HG03439 (cell line): ENCODE measurements at regions not wholly inside any gene's neighbourhood (a gene's known extent, or its start where the extent isn't known, plus 50 kb on each side); places are given as distances from the start of the nearest gene placed in this dataset.
"Not testable (repeated sequence)": the region's sequence is repeated elsewhere in the genome, so short reads cannot be mapped to it uniquely, and the experiment has no call there.

Experiments used
- ATAC-seq: cut with Tn5 transposase; IDR thresholded peaks from one replicate; pipeline ENCODE4 v1.9.1; 2021; ENCODE audit warnings: mild to moderate bottlenecking, moderate library complexity; ENCODE audit not compliant: unreplicated experiment

DNA sequence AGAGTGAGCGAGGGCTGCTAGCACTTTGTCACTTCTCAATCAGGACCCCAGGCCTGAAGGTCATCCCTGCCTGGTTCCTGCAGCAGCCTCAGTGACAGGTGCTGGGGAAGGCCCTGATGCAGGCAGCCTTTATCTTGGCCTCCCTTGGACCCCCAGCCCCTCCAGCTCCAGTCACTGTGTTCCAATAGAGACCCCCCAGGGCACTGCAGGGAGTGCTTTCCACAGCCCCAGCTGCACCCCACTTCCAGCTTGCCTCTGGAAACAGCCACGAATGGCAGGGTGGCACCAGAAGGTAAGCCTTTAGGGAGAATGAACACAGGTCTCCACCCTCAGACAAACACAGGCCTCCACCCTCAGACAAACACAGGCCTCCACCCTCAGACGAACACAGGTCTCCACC is 241.6 kb upstream of the SGCG start:
- no peak for ATAC-seq

DNA sequence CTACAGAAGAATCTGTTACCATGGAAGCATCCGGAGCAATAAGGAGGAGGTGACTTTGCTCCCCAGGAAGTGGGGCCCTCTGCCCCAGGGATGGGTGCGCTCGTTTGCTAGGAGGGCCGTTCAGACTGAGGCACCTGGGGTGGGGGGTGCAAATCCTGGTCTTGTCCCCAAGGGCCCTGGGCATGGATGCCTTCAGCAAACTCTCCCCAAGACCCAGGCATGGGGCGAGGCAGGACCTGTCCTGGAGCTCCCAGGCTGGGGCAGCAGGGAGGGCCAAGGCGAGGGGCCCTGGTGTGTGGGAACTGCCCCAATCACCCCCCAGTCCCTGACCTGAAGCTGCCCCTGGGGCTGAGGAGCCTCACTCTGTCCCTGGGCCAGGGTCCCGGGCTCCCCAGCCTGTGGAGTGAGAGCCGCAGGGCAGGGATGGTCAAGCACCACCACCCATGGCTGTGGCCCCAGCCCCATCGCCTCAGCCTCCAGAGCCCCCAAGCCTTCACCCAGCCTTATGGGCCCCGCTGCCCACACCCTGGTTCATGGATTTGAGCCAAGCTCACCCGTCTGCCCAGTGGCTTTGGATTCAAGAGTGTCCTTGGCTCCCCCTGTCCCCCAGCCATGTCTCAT is 240.6 kb upstream of the SGCG start:
- no peak for ATAC-seq

- ATAC-seq: no peak
Observed at GRCh38 chr13:22940736-22941135, 240.0 kb upstream of the SGCG start.

DNA sequence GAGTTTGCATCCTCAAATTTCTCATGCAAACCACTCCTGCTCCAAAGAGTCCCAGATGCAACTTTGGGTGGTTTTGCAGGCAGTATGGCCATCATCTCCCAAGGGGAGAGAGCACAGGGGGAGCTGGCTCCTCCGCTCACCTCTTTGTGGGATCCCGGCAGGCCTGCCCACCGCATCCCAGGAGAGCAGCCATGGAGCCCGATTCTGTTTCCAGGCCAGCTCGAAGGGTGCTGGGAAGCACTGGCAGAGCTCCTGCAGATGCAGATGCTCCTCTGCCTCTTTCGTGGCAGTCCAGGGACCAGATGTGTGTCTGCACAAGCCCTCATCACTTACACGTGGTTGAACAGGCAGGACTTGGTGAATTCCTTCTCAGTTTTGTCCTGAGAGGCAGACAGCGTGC is 239.3 kb upstream of the SGCG start:
- ATAC-seq: not testable (repeated sequence)

- ATAC-seq: not testable (repeated sequence)
Observed at GRCh38 chr13:22942831-22943230, 237.9 kb upstream of the SGCG start.

DNA sequence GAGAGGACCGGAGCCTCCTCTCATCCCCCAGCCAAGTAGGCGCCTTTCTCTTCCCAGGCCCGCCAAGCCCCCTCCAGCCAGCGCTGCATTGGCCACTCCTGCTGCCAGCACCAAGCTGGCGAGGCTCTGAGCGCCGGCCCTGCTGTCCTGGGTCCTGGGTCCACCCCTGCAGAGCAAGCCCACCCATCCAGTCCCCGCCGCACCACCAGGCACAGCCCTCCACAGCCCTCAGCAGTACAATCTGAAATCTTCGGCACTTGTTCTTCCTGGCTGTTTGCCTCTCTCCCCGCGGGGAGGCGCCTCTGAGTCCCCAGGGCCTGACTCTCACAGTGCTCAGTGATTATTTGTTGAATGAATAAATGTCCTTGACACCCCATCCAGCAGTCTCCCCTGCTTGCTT is 236.4 kb upstream of the SGCG start:
- ATAC-seq: no peak

DNA sequence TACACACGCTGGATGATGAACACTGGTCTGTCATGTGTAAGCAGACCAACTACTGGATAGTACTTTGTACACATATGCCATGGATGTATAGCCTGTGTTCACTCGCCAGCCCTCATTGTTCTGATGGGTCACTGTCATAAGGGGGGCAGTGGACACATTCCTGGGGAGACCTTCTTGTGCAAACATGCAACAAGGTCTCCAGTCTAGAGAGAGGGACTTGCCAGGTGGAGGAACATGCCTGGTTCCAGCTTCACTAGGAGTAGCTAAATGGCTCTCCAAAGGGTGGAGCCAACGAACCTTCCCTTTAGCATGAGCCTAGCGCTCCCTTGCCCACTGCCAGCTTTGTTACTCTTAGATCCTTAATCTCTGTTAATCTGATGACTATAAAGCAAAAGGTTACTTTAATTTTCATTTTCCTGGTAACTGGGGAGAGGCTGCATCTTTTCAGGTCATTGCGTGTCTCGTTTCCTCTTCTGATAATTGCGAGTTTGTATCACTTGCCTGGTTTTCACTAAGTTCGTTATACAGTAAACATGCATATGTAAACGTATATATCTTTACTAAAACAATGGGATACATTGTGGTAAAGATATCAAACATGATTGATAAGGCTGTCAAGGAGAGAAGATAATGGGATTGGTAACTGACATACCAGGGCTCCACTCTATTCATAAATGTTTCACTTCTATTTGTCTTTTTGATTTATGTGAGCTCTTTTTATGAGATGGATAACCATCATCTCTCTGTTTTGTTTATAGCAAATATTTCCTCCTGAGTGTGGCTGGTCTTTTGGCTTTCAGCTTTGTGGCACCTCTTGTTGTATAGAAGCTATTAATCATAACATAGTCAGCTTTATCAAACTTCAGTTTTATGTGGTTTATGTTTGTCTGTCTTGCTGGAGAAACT is 235.2 kb upstream of the SGCG start:
- ATAC-seq: no peak

- no peak for ATAC-seq
Observed at GRCh38 chr13:22948421-22948820, 232.4 kb upstream of the SGCG start.

DNA sequence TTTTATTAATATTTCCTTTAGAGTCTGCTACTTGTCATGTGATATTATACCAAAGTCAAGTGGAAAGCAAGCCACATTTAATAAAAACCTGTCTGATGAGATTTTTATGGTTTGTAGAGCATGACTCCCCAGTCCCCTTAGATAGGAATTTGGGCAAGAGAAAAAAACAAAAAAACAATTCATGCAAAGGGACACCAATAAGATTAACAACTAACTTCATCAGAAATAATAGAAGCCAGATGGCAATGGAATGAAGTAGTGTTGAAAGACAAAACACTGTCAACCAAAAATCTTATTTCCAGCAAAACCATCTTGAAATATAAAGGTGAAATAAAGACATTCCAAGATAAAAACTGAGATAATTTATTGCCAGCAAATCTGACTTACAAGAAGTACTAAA is 228.8 kb upstream of the SGCG start:
- ATAC-seq: not testable (repeated sequence)

GRCh38 chr13:22955147-22955546 is 225.6 kb upstream of the SGCG start:
- not testable (repeated sequence) for ATAC-seq

GRCh38 chr13:22956456-22957115 is 224.2 kb upstream of the SGCG start:
- not testable (repeated sequence) for ATAC-seq

GRCh38 chr13:22959859-22960258 is 220.9 kb upstream of the SGCG start:
- ATAC-seq: not testable (repeated sequence)

- no peak for ATAC-seq
Observed at GRCh38 chr13:22960827-22961226, 220.0 kb upstream of the SGCG start.

DNA sequence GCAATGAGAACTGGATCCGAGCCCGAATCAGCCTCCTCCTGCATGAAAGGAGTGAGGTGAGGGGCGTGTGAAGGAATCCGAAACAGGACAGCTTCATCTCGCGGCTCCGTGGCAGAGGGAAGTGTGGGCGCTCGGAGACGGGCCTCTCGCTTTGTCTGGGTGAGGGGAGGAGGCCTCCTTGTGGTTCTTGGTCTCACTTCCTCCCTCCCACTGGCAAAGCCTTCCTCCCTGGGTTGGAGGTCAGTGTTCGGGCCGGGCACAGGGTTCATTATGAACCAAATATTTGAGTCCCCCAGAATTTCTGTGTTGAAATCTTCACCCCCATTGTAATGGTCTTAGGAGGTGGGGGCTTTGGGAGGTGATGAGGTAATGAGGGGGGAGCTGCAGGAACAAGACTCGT is 219.4 kb upstream of the SGCG start:
- ATAC-seq: not testable (repeated sequence)

DNA sequence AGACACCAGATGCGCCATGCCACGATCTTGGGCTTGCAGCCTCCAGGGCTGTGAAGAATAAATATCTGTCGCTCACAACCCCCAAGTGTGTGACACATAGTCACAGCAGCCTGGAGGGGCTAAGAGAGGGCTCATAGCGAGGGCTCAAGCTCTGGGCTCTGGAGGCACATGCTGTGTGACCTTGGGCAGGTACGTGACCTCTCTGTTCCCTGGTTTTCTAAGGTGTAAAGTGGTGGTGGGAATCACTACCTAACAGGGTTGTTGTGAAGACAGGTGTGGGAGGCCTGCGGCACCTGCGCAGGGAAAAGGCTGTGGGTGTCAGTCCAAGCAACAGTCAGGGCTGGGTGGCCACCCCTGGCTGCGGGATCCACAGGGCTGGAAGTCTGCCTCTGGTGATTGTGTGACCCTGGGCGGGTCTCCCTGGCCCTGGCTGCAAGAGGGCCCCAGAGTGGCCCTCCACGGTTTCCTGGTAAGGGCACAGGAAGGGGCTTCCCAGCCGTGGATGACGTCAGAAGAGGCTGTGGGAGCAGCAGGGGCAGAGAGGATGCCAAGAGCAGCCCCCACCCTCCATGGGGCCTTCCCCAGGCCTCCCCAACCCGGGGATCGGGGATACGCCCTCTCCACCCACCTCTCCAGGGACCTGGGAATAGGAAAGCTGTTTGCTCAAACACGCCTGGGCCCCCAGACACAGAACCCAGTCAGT is 218.8 kb upstream of the SGCG start:
- ATAC-seq: no peak

DNA sequence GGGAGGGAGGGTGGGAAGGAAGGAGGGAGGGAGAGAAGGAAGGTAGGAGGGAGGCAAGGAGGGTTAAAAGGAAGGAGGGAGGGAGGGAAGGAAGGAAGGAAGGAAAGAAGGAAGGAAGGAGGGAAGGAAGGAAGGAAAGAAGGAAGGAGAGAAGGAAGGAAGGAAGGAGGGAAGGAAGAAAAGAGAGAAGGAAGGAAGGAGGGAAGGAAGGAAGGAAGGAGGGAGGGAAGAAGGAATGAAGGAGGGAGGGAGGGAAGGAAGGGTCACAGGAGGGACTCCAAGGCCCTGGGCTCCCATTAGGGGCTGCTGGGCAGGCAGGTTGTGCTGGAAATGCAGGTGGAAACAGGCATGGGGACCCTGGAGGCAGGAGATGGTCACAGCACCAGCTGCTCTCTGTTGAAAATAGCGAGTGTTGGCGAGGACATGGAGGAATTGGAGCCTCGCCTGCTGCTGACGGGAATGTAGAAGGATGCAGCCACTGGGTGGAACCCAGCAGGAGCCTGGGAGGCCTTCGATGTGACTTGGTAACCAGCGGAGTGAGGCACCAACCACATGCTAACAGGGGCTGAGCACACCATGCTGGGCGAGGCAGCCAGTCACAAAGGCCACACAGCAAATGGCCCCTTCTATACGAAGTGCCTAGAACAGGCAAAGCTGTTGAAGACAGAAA is 217.3 kb upstream of the SGCG start:
- not testable (repeated sequence) for ATAC-seq

DNA sequence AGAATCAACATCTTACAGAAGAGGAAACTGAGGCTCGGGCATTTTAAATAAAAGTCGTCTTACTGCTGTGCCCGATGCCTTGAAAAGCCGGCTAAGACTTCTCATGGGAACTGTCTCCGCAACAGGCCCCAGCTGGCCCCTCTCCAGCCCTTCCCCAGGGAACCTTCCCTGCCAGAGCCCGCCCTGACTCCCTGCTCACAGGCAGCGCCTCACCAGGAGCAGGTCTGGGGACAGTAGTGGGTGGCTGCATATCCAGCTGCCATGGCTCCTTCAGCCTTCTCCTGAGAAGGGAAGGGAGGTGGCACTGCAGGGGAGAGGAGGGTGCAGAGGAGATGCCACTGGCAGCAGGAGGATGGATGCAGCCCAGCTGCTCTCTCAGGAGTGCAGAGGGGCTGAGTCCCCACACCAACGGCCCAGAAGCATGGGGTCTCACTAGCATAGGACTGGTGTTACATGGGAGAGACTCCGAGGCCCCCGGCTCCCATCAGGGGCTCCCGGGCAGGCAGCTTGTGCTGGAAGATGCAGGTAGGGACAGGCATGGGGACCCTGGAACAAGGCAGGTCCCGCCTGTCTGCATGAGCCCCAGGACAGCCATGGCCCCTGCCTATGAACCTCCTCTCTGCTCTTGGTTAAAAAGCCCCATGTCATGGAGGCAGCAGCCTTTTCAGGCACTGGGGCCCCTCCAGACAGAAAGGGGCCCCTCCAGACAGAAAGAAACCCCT is 216.4 kb upstream of the SGCG start:
- no peak for ATAC-seq

- ATAC-seq: not testable (repeated sequence)
Observed at GRCh38 chr13:22965011-22965857, 215.5 kb upstream of the SGCG start.

- ATAC-seq: not testable (repeated sequence)
Observed at GRCh38 chr13:22965858-22966239, 214.9 kb upstream of the SGCG start.
